ENCODE measurements at regions not wholly inside any gene's neighbourhood (a gene's known extent, or its start where the extent isn't known, plus 50 kb on each side); places are given as distances from the start of the nearest gene placed in this dataset.

DNA sequence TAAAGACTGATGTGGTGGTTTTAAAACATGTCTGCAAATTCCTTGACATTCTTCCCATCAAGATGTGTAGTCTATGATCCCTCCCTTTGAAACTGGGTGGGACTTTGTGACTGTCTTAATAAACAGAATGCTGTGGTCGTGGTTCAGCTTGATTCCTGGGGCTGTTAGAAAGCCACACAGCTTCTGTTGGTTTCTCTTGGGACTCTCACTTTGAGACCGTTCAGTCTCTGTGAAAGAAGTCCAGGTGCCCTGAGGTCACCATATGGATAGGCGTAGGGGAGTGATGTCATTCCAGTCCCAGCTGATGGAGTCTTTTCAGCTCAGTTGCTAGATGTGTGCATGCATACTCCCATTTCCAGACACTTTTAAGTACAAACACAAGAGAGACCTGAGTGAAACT lies 216.6 kb downstream of the KDR start:
- Histone ChIP-seq H3K4me3 (replicated peaks in 1 of 3) (no peak overlapping the region), H3K9me3 (no peaks in the 10 kb centered on the region), H3K27ac (no peak overlapping the region), H3K27me3 (no peaks in the 10 kb centered on the region), H3K36me3 (no peaks in the 10 kb centered on the region), H3K4me1 (peaks cover 0 to 2% of the 10 kb centered on the region in 2 donors)
- no peak for DNase-seq
- intact Hi-C loops (cut with DNase I) = no loop called here
- WGBS, 2 donors = 84 to 86% methylated on average over 3 of the region's 3 CpGs
- TF ChIP-seq POLR2A (IDR thresholded peaks at IDR 0.05) = no peak
- TF ChIP-seq, protein P1, sequence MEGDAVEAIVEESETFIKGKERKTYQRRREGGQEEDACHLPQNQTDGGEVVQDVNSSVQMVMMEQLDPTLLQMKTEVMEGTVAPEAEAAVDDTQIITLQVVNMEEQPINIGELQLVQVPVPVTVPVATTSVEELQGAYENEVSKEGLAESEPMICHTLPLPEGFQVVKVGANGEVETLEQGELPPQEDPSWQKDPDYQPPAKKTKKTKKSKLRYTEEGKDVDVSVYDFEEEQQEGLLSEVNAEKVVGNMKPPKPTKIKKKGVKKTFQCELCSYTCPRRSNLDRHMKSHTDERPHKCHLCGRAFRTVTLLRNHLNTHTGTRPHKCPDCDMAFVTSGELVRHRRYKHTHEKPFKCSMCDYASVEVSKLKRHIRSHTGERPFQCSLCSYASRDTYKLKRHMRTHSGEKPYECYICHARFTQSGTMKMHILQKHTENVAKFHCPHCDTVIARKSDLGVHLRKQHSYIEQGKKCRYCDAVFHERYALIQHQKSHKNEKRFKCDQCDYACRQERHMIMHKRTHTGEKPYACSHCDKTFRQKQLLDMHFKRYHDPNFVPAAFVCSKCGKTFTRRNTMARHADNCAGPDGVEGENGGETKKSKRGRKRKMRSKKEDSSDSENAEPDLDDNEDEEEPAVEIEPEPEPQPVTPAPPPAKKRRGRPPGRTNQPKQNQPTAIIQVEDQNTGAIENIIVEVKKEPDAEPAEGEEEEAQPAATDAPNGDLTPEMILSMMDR (IDR thresholded peaks at IDR 0.05) = no peak

DNA sequence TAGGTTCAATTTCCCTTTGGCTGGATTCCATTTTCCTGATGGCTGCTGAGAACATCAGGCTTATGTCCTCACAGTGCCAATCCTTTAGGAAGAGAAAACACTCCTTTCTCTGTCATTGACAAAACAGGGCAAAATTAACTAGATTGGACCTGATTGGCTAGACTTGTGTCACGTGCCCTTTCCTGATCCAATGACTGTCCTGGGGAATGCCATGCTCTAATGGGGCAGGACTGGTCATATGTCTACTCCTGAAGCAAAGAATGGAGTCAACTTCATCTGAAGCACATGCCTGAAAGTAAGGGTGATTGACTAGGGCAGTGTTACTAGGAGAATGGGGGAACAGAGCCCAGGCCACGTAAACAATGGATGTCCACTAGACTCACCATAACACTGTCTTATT lies 220.4 kb downstream of the KDR start:
- TF ChIP-seq, protein P1 (IDR thresholded peaks at IDR 0.05) = no peak
- TF ChIP-seq POLR2A (IDR thresholded peaks at IDR 0.05) = no peak
- Histone ChIP-seq H3K36me3 (no peaks in the 10 kb centered on the region), H3K27me3 (no peaks in the 10 kb centered on the region), H3K9me3 (no peaks in the 10 kb centered on the region), H3K4me3 (replicated peaks in 1 of 3) (no peak overlapping the region), H3K4me1 (peaks cover 12 to 17% of the 10 kb centered on the region in 2 donors), H3K27ac (no peak overlapping the region)
- intact Hi-C loops (cut with DNase I) = no loop called here
- WGBS, 2 donors = 94 to 98% methylated on average over 2 of the region's 2 CpGs
- no peak for DNase-seq

DNA sequence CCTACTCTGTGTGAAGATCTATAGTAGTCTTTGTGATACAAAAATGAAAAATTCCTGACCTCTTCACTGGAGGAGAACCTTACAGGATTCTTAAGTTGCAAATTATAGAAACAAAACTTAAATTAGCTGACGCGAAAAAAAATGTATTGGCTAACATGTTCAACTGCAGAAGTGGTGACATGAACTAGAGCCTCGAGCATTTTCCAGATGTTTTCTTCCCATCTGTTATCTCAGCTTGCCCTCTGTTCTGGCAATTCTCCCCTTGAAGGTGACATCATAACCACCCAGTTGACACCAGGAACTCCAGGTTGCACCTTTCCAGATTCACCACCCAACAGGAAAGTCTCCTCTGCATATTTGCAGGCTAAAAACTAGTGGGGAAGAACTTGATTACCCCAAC lies 222.4 kb downstream of the KDR start:
- 77 to 87% methylated on average over 3 of the region's 3 CpGs for WGBS, 2 donors
- intact Hi-C loops (cut with DNase I) = no loop called here
- H3K36me3 ChIP-seq = no peaks in the 10 kb centered on the region
- no peaks in the 10 kb centered on the region for H3K9me3 ChIP-seq
- H3K27ac ChIP-seq = peak overlapping the region; percentile 43 to 60 (median 58)
- H3K4me1 ChIP-seq = peaks cover 12 to 17% of the 10 kb centered on the region in 2 donors
- DNase-seq = no peak
- H3K4me3 ChIP-seq (replicated peaks in 1 of 3) = no peak overlapping the region
- TF ChIP-seq POLR2A (IDR thresholded peaks at IDR 0.05) = no peak
- TF ChIP-seq, protein P1 (IDR thresholded peaks at IDR 0.05) = no peak
- H3K27me3 ChIP-seq = no peaks in the 10 kb centered on the region

DNA sequence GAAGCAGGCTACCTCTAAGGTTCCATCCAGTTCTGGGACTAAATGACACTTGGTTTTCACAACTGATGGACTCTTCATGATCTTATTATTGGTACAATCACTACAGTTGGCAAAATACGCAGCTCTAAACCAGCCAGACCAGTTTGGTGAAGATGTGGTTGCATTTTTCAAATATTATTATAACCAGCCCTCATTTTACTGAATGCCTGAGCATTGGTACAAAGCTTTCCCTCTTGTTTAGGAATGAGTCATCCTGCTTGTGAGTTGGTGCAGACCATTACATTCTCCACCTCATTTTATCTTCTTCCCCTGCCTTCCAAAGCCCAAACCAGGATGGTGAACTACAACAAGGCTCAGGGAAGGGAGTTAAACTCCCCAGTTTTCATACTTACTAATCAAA lies 223.1 kb downstream of the KDR start:
- intact Hi-C loops (cut with DNase I) = no loop called here
- no peak for TF ChIP-seq POLR2A (IDR thresholded peaks at IDR 0.05)
- TF ChIP-seq, protein P1 (IDR thresholded peaks at IDR 0.05) = no peak
- Histone ChIP-seq H3K36me3 (no peaks in the 10 kb centered on the region), H3K4me3 (replicated peaks in 1 of 3) (no peak overlapping the region), H3K27me3 (no peaks in the 10 kb centered on the region), H3K4me1 (peaks cover 12 to 17% of the 10 kb centered on the region in 2 donors), H3K27ac (peak overlapping the region; percentile 43 to 60 (median 58)), H3K9me3 (no peaks in the 10 kb centered on the region)
- WGBS, 2 donors = 27 to 33% methylated on average over 1 of the region's 1 CpG
- DNase-seq = peak; percentile 55 to 63

DNA sequence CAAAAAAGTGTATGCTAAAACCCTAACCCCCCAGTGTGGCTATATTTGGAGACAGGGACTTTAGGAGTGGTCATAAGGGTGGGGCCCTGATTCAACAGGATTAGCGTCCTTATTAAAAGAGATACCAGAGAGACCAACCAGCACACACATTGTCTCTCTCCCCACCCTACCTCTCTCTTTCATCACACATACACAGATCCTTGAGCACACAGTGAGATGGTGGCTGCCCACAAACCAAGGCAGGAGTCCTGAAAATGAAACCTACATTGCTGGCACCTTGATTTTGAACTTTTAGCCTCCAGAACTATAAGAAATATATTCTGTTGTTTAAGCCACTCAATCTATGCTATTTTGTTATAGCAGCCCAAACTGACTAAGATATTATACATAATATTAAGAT lies 224.2 kb downstream of the KDR start:
- no peak overlapping the region for H3K27ac ChIP-seq
- no peaks in the 10 kb centered on the region for H3K9me3 ChIP-seq
- H3K4me1 ChIP-seq = peaks cover 12 to 17% of the 10 kb centered on the region in 2 donors
- no peak for DNase-seq
- H3K36me3 ChIP-seq = no peaks in the 10 kb centered on the region
- intact Hi-C loops (cut with DNase I) = no loop called here
- no peaks in the 10 kb centered on the region for H3K27me3 ChIP-seq
- no peak for TF ChIP-seq POLR2A (IDR thresholded peaks at IDR 0.05)
- TF ChIP-seq, protein P1 (IDR thresholded peaks at IDR 0.05) = no peak
- H3K4me3 ChIP-seq (replicated peaks in 1 of 3) = no peak overlapping the region
- WGBS, 2 donors = 91 to 95% methylated on average over 1 of the region's 1 CpG
